Neural progenitor cell (in vitro differentiated cells): ENCODE measurements at regions not wholly inside any gene's neighbourhood (a gene's known extent, or its start where the extent isn't known, plus 50 kb on each side); places are given as distances from the start of the nearest gene placed in this dataset.

Source experiments
- CTCF ChIP-seq: fragments of 200-600 bp; sonication (generic); IDR thresholded peaks from 2 replicates; pipeline ENCODE4 v1.5.1; 2017; ENCODE audit warnings: antibody characterized with exemption, mild to moderate bottlenecking
- EZH2 ChIP-seq: fragments of 200-600 bp; sonication (generic); IDR thresholded peaks from 2 replicates; pipeline ENCODE4 v1.6.1; 2017; ENCODE audit warnings: antibody characterized with exemption, mild to moderate bottlenecking, moderate library complexity

- TF ChIP-seq CTCF (no peak), EZH2 (no peak)
These were observed 68.5 kb upstream of the CDH5 start for GRCh38 chr16:66298006-66298405.
